22Rv1 (cell line): ENCODE measurements at regions not wholly inside any gene's neighbourhood (a gene's known extent, or its start where the extent isn't known, plus 50 kb on each side); places are given as distances from the start of the nearest gene placed in this dataset.

Experiments used
- H3K27ac ChIP-seq: fragments of 450-650 bp; 2 replicates; pipeline ENCODE4 v1.5.1; 2017
- CTCF ChIP-seq: fragments of 450-650 bp; IDR thresholded peaks from 2 replicates; pipeline ENCODE4 v1.5.1; 2017; ENCODE audit warnings: mild to moderate bottlenecking
- ZFX ChIP-seq: fragments of 450-650 bp; IDR thresholded peaks from 2 replicates; pipeline ENCODE4 v1.6.1; 2017; ENCODE audit warnings: antibody characterized with exemption, borderline replicate concordance

- TF ChIP-seq ZFX (no peak), CTCF (no peak)
- no peak overlapping the region for H3K27ac ChIP-seq
These were observed 434.6 kb upstream of the MON1B start for GRCh38 chr16:76756423-76756822.

- H3K27ac ChIP-seq, result no peak overlapping the region
- TF ChIP-seq CTCF (no peak), ZFX (no peak)
These were observed 434.0 kb upstream of the MON1B start for GRCh38 chr16:76756951-76757350.

GRCh38 chr16:76766538-76766937 lies 424.5 kb upstream of the MON1B start:
- TF ChIP-seq ZFX, result no peak
- no peak for TF ChIP-seq CTCF
- H3K27ac ChIP-seq, result no peak overlapping the region

GRCh38 chr16:76768316-76768715 lies 422.7 kb upstream of the MON1B start:
- H3K27ac ChIP-seq, result no peak overlapping the region
- TF ChIP-seq CTCF (no peak), ZFX (no peak)

- no peak overlapping the region for H3K27ac ChIP-seq
- TF ChIP-seq ZFX, result no peak
- TF ChIP-seq CTCF, result no peak
These were observed 422.0 kb upstream of the MON1B start for GRCh38 chr16:76768948-76769347.

- no peak overlapping the region for H3K27ac ChIP-seq
- no peak for TF ChIP-seq CTCF
- TF ChIP-seq ZFX, result no peak
These were observed 419.8 kb upstream of the MON1B start for GRCh38 chr16:76771216-76771615.

GRCh38 chr16:76777721-76778465 lies 413.1 kb upstream of the MON1B start:
- TF ChIP-seq CTCF (no peak), ZFX (no peak)
- no peak overlapping the region for H3K27ac ChIP-seq
